ENCODE measurements at regions not wholly inside any gene's neighbourhood (a gene's known extent, or its start where the extent isn't known, plus 50 kb on each side); places are given as distances from the start of the nearest gene placed in this dataset.

DNA sequence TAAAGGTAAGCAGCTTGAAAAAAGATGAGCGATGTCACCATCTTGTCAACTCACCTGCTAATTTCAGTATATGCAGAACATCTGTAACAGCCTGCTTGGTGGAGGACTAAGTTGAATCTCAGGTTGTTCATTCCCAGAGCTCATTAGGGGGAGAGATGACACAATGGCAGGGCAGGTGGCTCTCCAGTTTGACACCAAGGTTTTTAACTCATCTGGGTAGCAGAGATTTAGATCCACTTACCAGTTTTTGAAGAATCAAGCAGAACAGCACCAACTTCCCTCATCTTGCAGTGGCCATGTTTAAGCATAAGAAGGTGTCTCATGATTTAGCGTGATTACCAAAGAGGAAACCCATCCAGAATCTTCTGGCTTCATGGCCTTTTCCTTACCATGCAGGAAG, 168.3 kb downstream of the TSHZ3 start:
- TF ChIP-seq GATA2 (IDR thresholded peaks at IDR 0.05; ENCODE audit: low read depth, low read length) (no peak), GATA3 (IDR thresholded peaks at IDR 0.05; ENCODE audit: low read depth, low read length) (no peak)
